Liver (tissue), 8 donors: ENCODE measurements at regions not wholly inside any gene's neighbourhood (a gene's known extent, or its start where the extent isn't known, plus 50 kb on each side); places are given as distances from the start of the nearest gene placed in this dataset.
A peak's percentile ranks its signal among the peaks of the same experiment; 100 is the strongest.

Experiments used
- DNase-seq: peaks from one replicate; pipeline ENCODE4 v3.0.0-alpha.2; 2017; ENCODE audit warnings: low spot score
- H3K27ac ChIP-seq, 2 donors: one replicate each; pipeline ENCODE4 v1.7.0; 2013; ENCODE audit warnings: inconsistent platforms in 2 of 2, low read length in 2 of 2, control low read depth in 1 of 2, low read depth in 1 of 2, mild to moderate bottlenecking in 1 of 2
- H3K27me3 ChIP-seq, 4 donors: one replicate each; pipeline versions ENCODE4 v1.6.1 to v1.7.0; 2013; ENCODE audit warnings: low read length in 3 of 4, inconsistent platforms in 1 of 4, mild to moderate bottlenecking in 1 of 4, moderate library complexity in 1 of 4; ENCODE audit not compliant: control insufficient read depth in 4 of 4, insufficient read depth in 4 of 4
- H3K36me3 ChIP-seq, 4 donors: one replicate each; pipeline versions ENCODE4 v1.6.1 to v1.7.0; 2013; ENCODE audit warnings: low read length in 3 of 4, mild to moderate bottlenecking in 3 of 4, low read depth in 1 of 4, moderate library complexity in 1 of 4; ENCODE audit not compliant: control insufficient read depth in 4 of 4, insufficient read depth in 3 of 4
- H3K4me1 ChIP-seq, 4 donors: one replicate each; pipeline versions ENCODE4 v1.6.1 to v1.7.0; 2013; ENCODE audit warnings: low read length in 3 of 4, mild to moderate bottlenecking in 3 of 4, moderate library complexity in 1 of 4; ENCODE audit not compliant: control insufficient read depth in 4 of 4, insufficient read depth in 4 of 4
- H3K4me3 ChIP-seq, 3 donors: one replicate each; pipeline versions ENCODE4 v1.6.1 to v1.7.0; 2013; ENCODE audit warnings: low read length in 3 of 3, control low read depth in 1 of 3, low read depth in 1 of 3, mild to moderate bottlenecking in 1 of 3
- H3K9ac ChIP-seq, 2 donors: one replicate each; pipeline ENCODE4 v1.7.0; 2013; ENCODE audit warnings: low read length in 2 of 2, mild to moderate bottlenecking in 2 of 2, moderate library complexity in 2 of 2, control low read depth in 1 of 2, low read depth in 1 of 2
- H3K9me3 ChIP-seq, 4 donors: one replicate each; pipeline versions ENCODE4 v1.6.1 to v1.7.0; 2013; ENCODE audit warnings: low read length in 3 of 4; ENCODE audit not compliant: control insufficient read depth in 4 of 4
- CTCF ChIP-seq: fragments of 150-350 bp; IDR thresholded peaks from 2 replicates; pipeline ENCODE4 v1.5.1; 2017; ENCODE audit warnings: improper control_type of control experiment, low read depth, low read length; ENCODE audit not compliant: missing input control
- EGR1 ChIP-seq, 2 donors: IDR thresholded peaks; 2 replicates each; pipeline ENCODE4 v1.6.1; 2016 to 2018; ENCODE audit warnings: antibody characterized with exemption in 2 of 2, low read depth in 2 of 2
- FOXA1 ChIP-seq: IDR thresholded peaks from 2 replicates; pipeline ENCODE4 v1.6.1; 2016; ENCODE audit warnings: antibody characterized with exemption
- GABPA ChIP-seq, 2 donors: IDR thresholded peaks in 1 of 2; conservative IDR thresholded peaks in 1 of 2; 2 replicates each; pipeline ENCODE4 v1.6.1; 2016; ENCODE audit warnings: antibody characterized with exemption in 2 of 2, mild to moderate bottlenecking in 1 of 2, moderate library complexity in 1 of 2
- HNF4A ChIP-seq, 2 donors: conservative IDR thresholded peaks; 2 replicates each; pipeline ENCODE4 v1.6.1; 2016; ENCODE audit warnings: antibody characterized with exemption in 2 of 2, mild to moderate bottlenecking in 2 of 2
- HNF4G ChIP-seq: IDR thresholded peaks from 2 replicates; pipeline ENCODE4 v1.6.1; 2016; ENCODE audit warnings: antibody characterized with exemption
- JUND ChIP-seq, 2 donors: IDR thresholded peaks; 2 replicates each; pipeline ENCODE4 v1.6.1; 2016; ENCODE audit warnings: antibody characterized with exemption in 2 of 2
- MAX ChIP-seq: IDR thresholded peaks from 2 replicates; pipeline ENCODE4 v1.6.1; 2016; ENCODE audit warnings: antibody characterized with exemption
- NR2F2 ChIP-seq: IDR thresholded peaks from 2 replicates; pipeline ENCODE4 v1.6.1; 2016; ENCODE audit warnings: antibody characterized with exemption
- RAD21 ChIP-seq, 2 donors: IDR thresholded peaks; 2 replicates each; pipeline ENCODE4 v1.6.1; 2016; ENCODE audit warnings: antibody characterized with exemption in 2 of 2, mild to moderate bottlenecking in 2 of 2
- RXRA ChIP-seq, 2 donors: IDR thresholded peaks; 2 replicates each; pipeline ENCODE4 v1.6.1; 2017 to 2018; ENCODE audit warnings: antibody characterized with exemption in 2 of 2, mild to moderate bottlenecking in 1 of 2
- TAF1 ChIP-seq: conservative IDR thresholded peaks from 2 replicates; pipeline ENCODE4 v1.6.1; 2016; ENCODE audit warnings: antibody characterized with exemption, mild to moderate bottlenecking
- YY1 ChIP-seq: IDR thresholded peaks from 2 replicates; pipeline ENCODE4 v1.6.1; 2016; ENCODE audit warnings: antibody characterized with exemption, mild to moderate bottlenecking
- ZBTB33 ChIP-seq: IDR thresholded peaks from 2 replicates; pipeline ENCODE4 v1.6.1; 2016; ENCODE audit warnings: antibody characterized with exemption
- WGBS: extraction: QIAGEN DNeasy Blood & Tissue Kit; methylation state at CpG from one replicate; pipeline ENCODE4 v1.1.7; 2013; 5-methylcytosine and 5-hydroxymethylcytosine counted together
- donor health status: healthy.
- donor health status: healthy.
- donor health status: healthy.
- donor health status: healthy.
- donor health status: healthy.

- DNase-seq = no peak
- 32% methylated on average over 7 of the region's 7 CpGs for WGBS
- Histone ChIP-seq H3K4me1 (no peaks in the 10 kb centered on the region), H3K9ac (no peak overlapping the region), H3K36me3 (no peaks in the 10 kb centered on the region), H3K4me3 (no peak overlapping the region), H3K27ac (no peak overlapping the region), H3K27me3 (peaks cover 0 to 7% (median 0%) of the 10 kb centered on the region in 4 donors), H3K9me3 (no peaks in the 10 kb centered on the region)
- TF ChIP-seq JUND (IDR thresholded peaks at IDR 0.05) = no peak
- no peak for TF ChIP-seq HNF4G
- no peak for TF ChIP-seq ZBTB33
- TF ChIP-seq CTCF = no peak
- TF ChIP-seq EGR1 (IDR thresholded peaks at IDR 0.05; ENCODE audit: low read depth in 2 of 2) = no peak
- TF ChIP-seq HNF4A (conservative IDR thresholded peaks at IDR 0.05) = no peak
- no peak for TF ChIP-seq MAX
- no peak for TF ChIP-seq RAD21 (IDR thresholded peaks at IDR 0.05)
Observed at GRCh38 chr17:74032222-74032621, 171.3 kb upstream of the RPL38 start.

GRCh38 chr17:74037320-74037719 lies 166.2 kb upstream of the RPL38 start:
- Histone ChIP-seq H3K4me3 (no peak overlapping the region), H3K9me3 (no peaks in the 10 kb centered on the region), H3K9ac (no peak overlapping the region), H3K27ac (no peak overlapping the region), H3K27me3 (no peaks in the 10 kb centered on the region), H3K4me1 (no peaks in the 10 kb centered on the region), H3K36me3 (no peaks in the 10 kb centered on the region)
- TF ChIP-seq ZBTB33 (no peak), GABPA (IDR thresholded peaks at IDR 0.05 in 1 of 2, conservative IDR thresholded peaks at IDR 0.05 in 1 of 2) (no peak), TAF1 (no peak), NR2F2 (no peak), HNF4A (conservative IDR thresholded peaks at IDR 0.05) (no peak), FOXA1 (no peak), RXRA (IDR thresholded peaks at IDR 0.05) (no peak), HNF4G (no peak), YY1 (no peak), JUND (IDR thresholded peaks at IDR 0.05) (no peak), MAX (no peak)
- peak; percentile 67 for DNase-seq
- WGBS = 51% methylated on average over 4 of the region's 4 CpGs
